Gastrocnemius medialis (tissue), 4 donors: ENCODE measurements at regions not wholly inside any gene's neighbourhood (a gene's known extent, or its start where the extent isn't known, plus 50 kb on each side); places are given as distances from the start of the nearest gene placed in this dataset.
A peak's percentile ranks its signal among the peaks of the same experiment; 100 is the strongest.

Experiments used
- ATAC-seq, 2 donors: fragments of 150-250 bp; one replicate each; pipeline ENCODE4 v1.9.1; 2016
- DNase-seq, 2 donors: peaks; one replicate each; pipeline ENCODE4 v3.0.0-alpha.2; 2019
- H3K27ac ChIP-seq, 4 donors: fragments of 200-600 bp; sonication (generic); 1 replicate in 1 of 4; 2 replicates in 3 of 4; pipeline ENCODE4 v1.5.1; 2016 to 2018; ENCODE audit warnings: mild to moderate bottlenecking in 2 of 4, moderate library complexity in 1 of 4
- H3K27me3 ChIP-seq, 3 donors: fragments of 200-600 bp; sonication (generic) in 2 of 3; 1 replicate in 1 of 3; 2 replicates in 2 of 3; pipeline versions ENCODE4 v1.5.1 to v1.6.0; 2016 to 2019; ENCODE audit warnings: mild to moderate bottlenecking in 1 of 3, moderate library complexity in 1 of 3
- H3K36me3 ChIP-seq, 2 donors: fragments of 200-600 bp; sonication (generic) in 1 of 2; one replicate each; pipeline ENCODE4 v1.5.1; 2017 to 2018
- H3K4me1 ChIP-seq, 2 donors: fragments of 200-600 bp; sonication (generic) in 1 of 2; one replicate each; pipeline ENCODE4 v1.5.1; 2016 to 2017; ENCODE audit warnings: mild to moderate bottlenecking in 2 of 2
- H3K4me3 ChIP-seq, 4 donors: fragments of 200-600 bp; sonication (generic) in 3 of 4; 1 replicate in 1 of 4; 2 replicates in 3 of 4; pipeline ENCODE4 v1.5.1; 2016 to 2019; ENCODE audit warnings: mild to moderate bottlenecking in 2 of 4
- H3K9me3 ChIP-seq, 3 donors: fragments of 200-600 bp; sonication (generic) in 2 of 3; 1 replicate in 1 of 3; 2 replicates in 2 of 3; pipeline ENCODE4 v1.5.1; 2016 to 2019
- POLR2A ChIP-seq, 2 donors: fragments of 450-650 bp; IDR thresholded peaks; one replicate each; pipeline ENCODE4 v1.6.1; 2017; ENCODE audit warnings: antibody characterized with exemption in 2 of 2, mild to moderate bottlenecking in 2 of 2, moderate library complexity in 2 of 2
- in situ Hi-C, 4 donors: fragments of 200-750 bp; cut with MboI; loops; one replicate each; pipeline versions ENCODE4 v1.15.0 to v1.8.0; 2017; ENCODE audit warnings: low sequenced_read_pairs in 4 of 4
- intact Hi-C: fragments of 100-400 bp; cut with DNase I; formaldehyde crosslinking; loops from one replicate; pipeline ENCODE4 v1.15.1; 2023; ENCODE audit warnings: low total_unique reads
- TF ChIP-seq, protein P1 (sequence below), 5 experiments: fragments of 450-650 bp in 3 of 5; fragments of 200-600 bp in 2 of 5; sonication (generic) in 2 of 5; IDR thresholded peaks in 4 of 5; conservative IDR thresholded peaks in 1 of 5; 1 replicate in 4 of 5; 2 replicates in 1 of 5; pipeline ENCODE4 v1.5.1; 2016 to 2019; ENCODE audit warnings: antibody characterized with exemption in 5 of 5, mild to moderate bottlenecking in 3 of 5, moderate library complexity in 3 of 5

- TF ChIP-seq, protein P1, sequence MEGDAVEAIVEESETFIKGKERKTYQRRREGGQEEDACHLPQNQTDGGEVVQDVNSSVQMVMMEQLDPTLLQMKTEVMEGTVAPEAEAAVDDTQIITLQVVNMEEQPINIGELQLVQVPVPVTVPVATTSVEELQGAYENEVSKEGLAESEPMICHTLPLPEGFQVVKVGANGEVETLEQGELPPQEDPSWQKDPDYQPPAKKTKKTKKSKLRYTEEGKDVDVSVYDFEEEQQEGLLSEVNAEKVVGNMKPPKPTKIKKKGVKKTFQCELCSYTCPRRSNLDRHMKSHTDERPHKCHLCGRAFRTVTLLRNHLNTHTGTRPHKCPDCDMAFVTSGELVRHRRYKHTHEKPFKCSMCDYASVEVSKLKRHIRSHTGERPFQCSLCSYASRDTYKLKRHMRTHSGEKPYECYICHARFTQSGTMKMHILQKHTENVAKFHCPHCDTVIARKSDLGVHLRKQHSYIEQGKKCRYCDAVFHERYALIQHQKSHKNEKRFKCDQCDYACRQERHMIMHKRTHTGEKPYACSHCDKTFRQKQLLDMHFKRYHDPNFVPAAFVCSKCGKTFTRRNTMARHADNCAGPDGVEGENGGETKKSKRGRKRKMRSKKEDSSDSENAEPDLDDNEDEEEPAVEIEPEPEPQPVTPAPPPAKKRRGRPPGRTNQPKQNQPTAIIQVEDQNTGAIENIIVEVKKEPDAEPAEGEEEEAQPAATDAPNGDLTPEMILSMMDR (IDR thresholded peaks at IDR 0.05 in 4 of 5, conservative IDR thresholded peaks at IDR 0.05 in 1 of 5): peak in 1 of 5 experiments; percentile 11
- no peak for TF ChIP-seq POLR2A (IDR thresholded peaks at IDR 0.05)
- Histone ChIP-seq H3K27me3 (no peaks in the 10 kb centered on the region), H3K9me3 (no peaks in the 10 kb centered on the region), H3K27ac (no peak overlapping the region), H3K36me3 (no peaks in the 10 kb centered on the region), H3K4me3 (no peak overlapping the region), H3K4me1 (peaks cover 0 to 4% of the 10 kb centered on the region in 2 donors)
- in situ Hi-C loops: loop anchor here in 1 of 4 donors (25.0 kb wide), 1 partner anchor 432 kb away; the partner anchor contains the start of gene MAFB
- no peak for DNase-seq
- no peak for ATAC-seq
- intact Hi-C loops: no loop called here
Measured at GRCh38 chr20:40255365-40255764, 433.7 kb downstream of the MAFB start.

DNA sequence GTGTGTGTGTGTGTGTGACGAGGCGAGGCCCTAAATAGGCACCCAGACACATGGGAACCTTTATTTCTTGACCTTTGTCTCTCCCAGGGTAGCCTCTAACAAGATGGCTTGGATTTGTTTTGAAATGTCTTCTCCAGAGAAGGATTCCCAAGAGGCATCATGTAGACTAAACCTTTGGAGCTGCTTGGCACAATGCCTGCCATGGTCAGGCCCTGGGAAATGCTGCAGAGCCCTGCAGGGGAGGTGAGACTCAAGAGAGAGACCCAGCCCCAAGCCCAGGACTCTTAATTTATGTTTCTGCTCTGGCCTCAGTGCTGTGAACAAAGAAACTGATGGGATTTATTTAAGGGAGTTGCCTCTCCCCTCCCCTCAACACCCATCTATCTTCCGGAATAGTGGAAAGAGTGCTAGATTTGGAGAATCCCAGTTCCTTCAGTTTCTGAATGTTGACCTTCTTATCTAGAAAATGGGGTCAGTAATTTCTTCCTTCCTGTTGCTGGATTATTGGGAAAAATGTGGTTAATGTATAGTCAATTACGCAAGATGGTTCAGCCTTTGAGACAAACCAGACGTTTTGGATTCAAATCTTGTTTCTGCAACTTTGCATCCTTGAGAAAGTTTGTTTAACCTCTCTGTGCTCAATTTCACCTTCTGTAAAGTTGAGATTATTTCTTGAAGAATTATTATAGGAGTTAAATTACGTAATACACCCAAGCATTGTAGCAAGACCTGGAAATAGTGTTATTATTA is 434.8 kb downstream of the MAFB start:
- ATAC-seq (no peak), DNase-seq (no peak)
- no peaks in the 10 kb centered on the region for H3K9me3 ChIP-seq
- in situ Hi-C loops: loop anchor here in 1 of 4 donors (25.0 kb wide), 1 partner anchor 433 kb away; the partner anchor contains the start of gene MAFB
- H3K36me3 ChIP-seq: no peaks in the 10 kb centered on the region
- H3K27me3 ChIP-seq: no peaks in the 10 kb centered on the region
- H3K27ac ChIP-seq: no peak overlapping the region
- peaks cover 0 to 4% of the 10 kb centered on the region in 2 donors for H3K4me1 ChIP-seq
- intact Hi-C loops: no loop called here
- H3K4me3 ChIP-seq: no peak overlapping the region
- TF ChIP-seq, protein P1 (IDR thresholded peaks at IDR 0.05 in 4 of 5, conservative IDR thresholded peaks at IDR 0.05 in 1 of 5): no peak
- TF ChIP-seq POLR2A (IDR thresholded peaks at IDR 0.05): no peak

DNA sequence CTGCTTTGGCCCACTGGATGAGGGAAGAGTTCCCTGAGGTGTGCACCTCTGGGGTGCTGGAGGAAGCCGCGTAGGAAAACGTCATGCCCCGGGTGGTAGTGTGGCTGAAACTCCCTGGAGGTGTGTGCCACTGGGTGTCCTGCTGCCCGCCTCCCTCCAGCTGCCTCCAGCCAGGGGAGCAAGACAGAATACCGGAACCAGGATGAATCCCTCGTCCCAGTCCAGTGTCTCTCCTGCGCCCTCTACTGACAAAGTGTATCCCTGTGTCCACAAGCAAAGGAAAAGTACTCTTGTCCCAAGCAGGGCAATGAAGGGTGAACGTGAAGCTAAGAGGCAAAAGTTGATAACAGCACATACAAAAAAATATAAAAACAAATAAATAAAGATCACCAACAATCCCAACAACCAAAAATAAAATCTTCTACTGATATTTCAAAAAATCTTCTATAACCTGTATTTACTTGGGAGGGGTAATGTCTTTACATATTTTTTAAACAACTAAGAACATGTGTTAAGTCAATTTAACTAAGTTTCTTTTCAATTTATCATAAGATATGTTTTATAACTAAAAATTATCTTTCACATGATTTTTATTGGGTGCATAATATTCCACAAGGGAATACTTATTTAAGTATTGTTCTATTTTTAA is 437.6 kb downstream of the MAFB start:
- no peak for TF ChIP-seq POLR2A (IDR thresholded peaks at IDR 0.05)
- TF ChIP-seq, protein P1 (IDR thresholded peaks at IDR 0.05 in 4 of 5, conservative IDR thresholded peaks at IDR 0.05 in 1 of 5): peak; percentile 17 to 53 (median 28)
- Histone ChIP-seq H3K27me3 (no peaks in the 10 kb centered on the region), H3K9me3 (no peaks in the 10 kb centered on the region), H3K4me1 (peaks cover 0 to 4% of the 10 kb centered on the region in 2 donors), H3K36me3 (no peaks in the 10 kb centered on the region), H3K27ac (no peak overlapping the region), H3K4me3 (no peak overlapping the region)
- intact Hi-C loops: loop anchor here (1.0 kb wide), 1 partner anchor 365 kb away; no protein-coding TSS in a partner anchor
- ATAC-seq (no peak), DNase-seq (no peak)
- in situ Hi-C loops: loop anchor here in 1 of 4 donors (25.0 kb wide), 1 partner anchor 436 kb away; the partner anchor contains the start of gene MAFB

GRCh38 chr20:40249805-40250204 is 439.2 kb downstream of the MAFB start:
- peaks cover 0 to under 1% of the 10 kb centered on the region in 2 donors for H3K4me1 ChIP-seq
- no peak for ATAC-seq
- H3K4me3 ChIP-seq: no peak overlapping the region
- no peaks in the 10 kb centered on the region for H3K9me3 ChIP-seq
- no peak overlapping the region for H3K27ac ChIP-seq
- no peaks in the 10 kb centered on the region for H3K27me3 ChIP-seq
- intact Hi-C loops (loop anchor here (10.0 kb wide), 1 partner anchor 85 kb away; no protein-coding TSS in a partner anchor), in situ Hi-C loops (loop anchor here in 1 of 4 donors (25.0 kb wide), 1 partner anchor 437 kb away; the partner anchor contains the start of gene MAFB)
- TF ChIP-seq, protein P1 (IDR thresholded peaks at IDR 0.05 in 4 of 5, conservative IDR thresholded peaks at IDR 0.05 in 1 of 5): no peak
- no peak for TF ChIP-seq POLR2A (IDR thresholded peaks at IDR 0.05)
- no peak for DNase-seq
- no peaks in the 10 kb centered on the region for H3K36me3 ChIP-seq
